Mucosa of descending colon (tissue), 3 donors: ENCODE measurements at regions not wholly inside any gene's neighbourhood (a gene's known extent, or its start where the extent isn't known, plus 50 kb on each side); places are given as distances from the start of the nearest gene placed in this dataset.

Source experiments
- ATAC-seq: fragments of 200-7000 bp; cut with Tn5 transposase; one replicate; pipeline ENCODE4 v1.9.1; 2020; ENCODE audit warnings: mild to moderate bottlenecking, moderate library complexity
- DNase-seq, 3 donors: peaks; one replicate each; pipeline ENCODE4 v3.0.0-alpha.2; 2020
- H3K36me3 ChIP-seq: fragments of 200-600 bp; one replicate; pipeline ENCODE4 v1.8.0; 2021; ENCODE audit warnings: low read depth, mild to moderate bottlenecking
- H3K4me1 ChIP-seq: fragments of 200-600 bp; one replicate; pipeline ENCODE4 v1.8.0; 2021; ENCODE audit warnings: low read depth, mild to moderate bottlenecking
- H3K4me3 ChIP-seq: fragments of 200-600 bp; one replicate; pipeline ENCODE4 v1.8.0; 2021; ENCODE audit warnings: mild to moderate bottlenecking
- H3K9me3 ChIP-seq: fragments of 200-600 bp; one replicate; pipeline ENCODE4 v1.8.0; 2021; ENCODE audit warnings: mild to moderate bottlenecking
- intact Hi-C, 2 donors: fragments of 100-400 bp; cut with DNase I in 1 of 2; cut with micrococcal nuclease in 1 of 2; formaldehyde crosslinking; loops; one replicate each; pipeline versions ENCODE4 v1.11.0 to v1.11.1; 2022; cut with DNase I, micrococcal nuclease
- TF ChIP-seq, protein P1 (sequence below): fragments of 200-600 bp; IDR thresholded peaks from one replicate; pipeline ENCODE4 v1.8.0; 2022; ENCODE audit warnings: antibody characterized with exemption, mild to moderate bottlenecking
- donor health status: DM: no; HTN: no; CAD: no; lungs with moderate emphysema.
- donor health status: DM: no; HTN: no; CAD: no.
- donor health status: DM: no; HTN: yes; CAD: no.

DNA sequence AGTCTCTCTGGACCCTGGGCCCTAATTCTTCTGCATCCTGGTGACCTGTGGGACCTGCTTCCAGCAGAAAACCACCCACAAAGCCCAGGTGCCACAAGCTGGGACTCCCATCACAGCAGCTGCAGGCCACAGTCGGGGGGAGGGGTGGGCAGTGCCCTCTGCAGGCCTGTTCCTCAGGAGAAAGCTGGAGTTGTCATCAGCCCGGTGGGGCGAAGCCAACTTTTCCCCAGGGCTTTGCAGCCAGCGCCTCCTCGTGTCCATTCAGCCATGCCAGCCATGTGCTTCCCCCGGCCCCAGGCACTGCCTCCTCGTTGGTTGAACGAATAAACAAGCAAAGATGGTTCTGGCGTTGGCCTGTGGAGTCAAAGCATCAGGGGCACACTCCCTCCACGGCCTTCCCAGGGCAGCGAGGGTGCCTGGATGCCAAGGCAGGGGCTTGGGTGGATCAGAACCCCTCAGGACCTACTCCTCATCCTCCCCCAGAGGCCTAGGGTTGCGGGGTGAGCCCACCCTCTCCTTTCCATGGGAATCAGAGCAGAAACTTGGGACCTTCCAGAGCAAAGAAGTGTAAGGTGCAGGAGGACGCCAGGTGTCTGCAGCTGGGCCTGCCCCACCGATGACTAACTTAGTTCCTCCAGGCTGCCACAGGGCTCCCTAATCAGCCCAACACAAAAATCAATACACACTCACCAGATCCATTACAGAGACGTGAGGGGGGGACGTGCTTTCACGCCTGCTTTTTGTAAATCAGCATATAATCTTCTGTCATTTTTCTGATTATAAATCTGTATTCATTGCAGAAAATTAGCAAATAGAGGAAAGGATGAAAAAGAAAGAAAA is 75.7 kb upstream of the RAB6C start:
- Histone ChIP-seq H3K4me1 (no peaks in the 10 kb centered on the region), H3K36me3 (no peaks in the 10 kb centered on the region), H3K9me3 (no peaks in the 10 kb centered on the region), H3K4me3 (no peak overlapping the region)
- TF ChIP-seq, protein P1, sequence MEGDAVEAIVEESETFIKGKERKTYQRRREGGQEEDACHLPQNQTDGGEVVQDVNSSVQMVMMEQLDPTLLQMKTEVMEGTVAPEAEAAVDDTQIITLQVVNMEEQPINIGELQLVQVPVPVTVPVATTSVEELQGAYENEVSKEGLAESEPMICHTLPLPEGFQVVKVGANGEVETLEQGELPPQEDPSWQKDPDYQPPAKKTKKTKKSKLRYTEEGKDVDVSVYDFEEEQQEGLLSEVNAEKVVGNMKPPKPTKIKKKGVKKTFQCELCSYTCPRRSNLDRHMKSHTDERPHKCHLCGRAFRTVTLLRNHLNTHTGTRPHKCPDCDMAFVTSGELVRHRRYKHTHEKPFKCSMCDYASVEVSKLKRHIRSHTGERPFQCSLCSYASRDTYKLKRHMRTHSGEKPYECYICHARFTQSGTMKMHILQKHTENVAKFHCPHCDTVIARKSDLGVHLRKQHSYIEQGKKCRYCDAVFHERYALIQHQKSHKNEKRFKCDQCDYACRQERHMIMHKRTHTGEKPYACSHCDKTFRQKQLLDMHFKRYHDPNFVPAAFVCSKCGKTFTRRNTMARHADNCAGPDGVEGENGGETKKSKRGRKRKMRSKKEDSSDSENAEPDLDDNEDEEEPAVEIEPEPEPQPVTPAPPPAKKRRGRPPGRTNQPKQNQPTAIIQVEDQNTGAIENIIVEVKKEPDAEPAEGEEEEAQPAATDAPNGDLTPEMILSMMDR, result no peak
- intact Hi-C loops, result no loop called here
- DNase-seq, result no peak
- no peak for ATAC-seq

GRCh38 chr2:129904532-129905446 is 74.7 kb upstream of the RAB6C start:
- H3K4me1 ChIP-seq, result no peaks in the 10 kb centered on the region
- H3K4me3 ChIP-seq, result no peak overlapping the region
- DNase-seq (no peak), ATAC-seq (no peak)
- TF ChIP-seq, protein P1, result no peak
- intact Hi-C loops, result no loop called here
- no peaks in the 10 kb centered on the region for H3K9me3 ChIP-seq
- no peaks in the 10 kb centered on the region for H3K36me3 ChIP-seq

- DNase-seq (no peak), ATAC-seq (no peak)
- Histone ChIP-seq H3K36me3 (no peaks in the 10 kb centered on the region), H3K4me1 (no peaks in the 10 kb centered on the region), H3K4me3 (no peak overlapping the region), H3K9me3 (no peaks in the 10 kb centered on the region)
- intact Hi-C loops, result no loop called here
- TF ChIP-seq, protein P1, result no peak
Observed at GRCh38 chr2:129905664-129906081, 73.8 kb upstream of the RAB6C start.

- intact Hi-C loops, result no loop called here
- Histone ChIP-seq H3K36me3 (no peaks in the 10 kb centered on the region), H3K9me3 (no peaks in the 10 kb centered on the region), H3K4me1 (no peaks in the 10 kb centered on the region), H3K4me3 (no peak overlapping the region)
- TF ChIP-seq, protein P1, result no peak
- DNase-seq (no peak), ATAC-seq (no peak)
Observed at GRCh38 chr2:129906139-129906860, 73.2 kb upstream of the RAB6C start.

DNA sequence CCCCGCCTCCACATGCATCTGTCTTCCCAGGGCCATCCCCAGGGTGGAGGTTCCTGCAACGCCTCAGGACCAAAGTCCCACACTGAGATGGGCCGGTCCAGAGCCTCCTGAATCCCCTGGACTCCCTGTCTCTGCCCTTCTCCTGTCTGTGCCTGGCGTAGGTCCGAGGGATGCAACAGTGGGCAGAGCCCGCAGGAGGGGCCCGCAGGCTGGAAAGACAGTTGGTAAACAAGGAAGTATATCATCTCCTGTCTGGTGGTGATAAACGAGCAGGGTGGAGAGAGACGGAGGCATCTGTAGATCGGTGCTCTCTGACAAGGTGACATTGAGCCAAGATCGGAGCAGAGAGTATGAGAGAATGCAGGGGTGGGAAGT is 72.6 kb upstream of the RAB6C start:
- H3K4me1 ChIP-seq, result no peaks in the 10 kb centered on the region
- no peaks in the 10 kb centered on the region for H3K9me3 ChIP-seq
- TF ChIP-seq, protein P1, result no peak
- no peaks in the 10 kb centered on the region for H3K36me3 ChIP-seq
- no peak for ATAC-seq
- DNase-seq, result no peak
- intact Hi-C loops, result no loop called here
- no peak overlapping the region for H3K4me3 ChIP-seq
